Osteoblast (primary cell): ENCODE measurements at regions not wholly inside any gene's neighbourhood (a gene's known extent, or its start where the extent isn't known, plus 50 kb on each side); places are given as distances from the start of the nearest gene placed in this dataset.

Experiments
- DNase-seq: peaks from one replicate; pipeline ENCODE4 v3.0.0; 2011; ENCODE audit warnings: low spot score, mixed read lengths; ENCODE audit not compliant: insufficient read length; ENCODE audit errors: missing footprints
- H2AFZ ChIP-seq: 2 replicates; pipeline ENCODE4 v1.6.0; 2011; ENCODE audit warnings: mild to moderate bottlenecking, low read length
- H3K27ac ChIP-seq: 2 replicates; pipeline ENCODE4 v1.5.1; 2011; ENCODE audit warnings: mild to moderate bottlenecking, low read depth, low read length, moderate library complexity
- H3K27me3 ChIP-seq: 2 replicates; pipeline ENCODE4 v1.6.0; 2012; ENCODE audit warnings: mild to moderate bottlenecking, control low read depth, inconsistent platforms, low read length, moderate library complexity; ENCODE audit not compliant: insufficient read depth
- H3K36me3 ChIP-seq: 2 replicates; pipeline ENCODE4 v1.5.1; 2011; ENCODE audit warnings: mild to moderate bottlenecking, low read length, control low read depth, moderate library complexity; ENCODE audit not compliant: insufficient read depth
- H3K4me1 ChIP-seq: 2 replicates; pipeline ENCODE4 v1.5.1; 2011; ENCODE audit warnings: mild to moderate bottlenecking, low read length, control low read depth, moderate library complexity; ENCODE audit not compliant: insufficient read depth
- H3K4me2 ChIP-seq: 2 replicates; pipeline ENCODE4 v1.6.0; 2011; ENCODE audit warnings: mild to moderate bottlenecking, low read length; ENCODE audit not compliant: insufficient read depth
- H3K4me3 ChIP-seq: fragments of 200-600 bp; sonication (generic); 3 replicates; pipeline ENCODE4 v1.5.1; 2012; ENCODE audit warnings: mild to moderate bottlenecking, low read length, inconsistent platforms; ENCODE audit not compliant: insufficient read depth
- H3K79me2 ChIP-seq: 2 replicates; pipeline ENCODE4 v1.6.0; 2012; ENCODE audit warnings: mild to moderate bottlenecking, low read length, control low read depth, inconsistent platforms; ENCODE audit not compliant: insufficient read depth
- H3K9me3 ChIP-seq: 2 replicates; pipeline ENCODE4 v1.5.1; 2011; ENCODE audit warnings: low read depth, low read length, control low read depth
- H4K20me1 ChIP-seq: 2 replicates; pipeline ENCODE4 v1.6.0; 2012; ENCODE audit warnings: mild to moderate bottlenecking, low read length, control low read depth; ENCODE audit not compliant: insufficient read depth
- CTCF ChIP-seq: IDR thresholded peaks from 2 replicates; pipeline ENCODE4 v1.5.1; 2011; ENCODE audit warnings: mild to moderate bottlenecking, low read depth, low read length, moderate library complexity; ENCODE audit errors: extremely low read depth

GRCh38 chr6:164144316-164144715 is 729.8 kb downstream of the QKI start:
- TF ChIP-seq CTCF, result no peak
- Histone ChIP-seq H3K4me1 (no peaks in the 10 kb centered on the region), H4K20me1 (no peaks in the 10 kb centered on the region), H3K4me2 (no peak overlapping the region), H3K36me3 (no peaks in the 10 kb centered on the region), H3K9me3 (no peaks in the 10 kb centered on the region), H3K27ac (no peak overlapping the region), H3K79me2 (no peaks in the 10 kb centered on the region), H3K27me3 (no peaks in the 10 kb centered on the region), H3K4me3 (no peak overlapping the region), H2AFZ (no peak overlapping the region)
- DNase-seq, result no peak

GRCh38 chr6:164142322-164142721 is 727.8 kb downstream of the QKI start:
- H3K27ac ChIP-seq, result no peak overlapping the region
- no peaks in the 10 kb centered on the region for H3K27me3 ChIP-seq
- no peaks in the 10 kb centered on the region for H3K4me1 ChIP-seq
- H2AFZ ChIP-seq, result no peak overlapping the region
- TF ChIP-seq CTCF, result no peak
- no peaks in the 10 kb centered on the region for H4K20me1 ChIP-seq
- no peak for DNase-seq
- no peaks in the 10 kb centered on the region for H3K9me3 ChIP-seq
- H3K4me3 ChIP-seq, result no peak overlapping the region
- no peak overlapping the region for H3K4me2 ChIP-seq
- no peaks in the 10 kb centered on the region for H3K36me3 ChIP-seq
- H3K79me2 ChIP-seq, result no peaks in the 10 kb centered on the region

- no peaks in the 10 kb centered on the region for H3K79me2 ChIP-seq
- DNase-seq, result no peak
- H3K27me3 ChIP-seq, result no peaks in the 10 kb centered on the region
- H2AFZ ChIP-seq, result no peak overlapping the region
- no peaks in the 10 kb centered on the region for H3K4me1 ChIP-seq
- no peak for TF ChIP-seq CTCF
- no peak overlapping the region for H3K27ac ChIP-seq
- H4K20me1 ChIP-seq, result no peaks in the 10 kb centered on the region
- no peaks in the 10 kb centered on the region for H3K36me3 ChIP-seq
- no peak overlapping the region for H3K4me3 ChIP-seq
- H3K4me2 ChIP-seq, result no peak overlapping the region
- peaks cover 4% of the 10 kb centered on the region for H3K9me3 ChIP-seq
These were observed 721.1 kb downstream of the QKI start for GRCh38 chr6:164135511-164136132.

GRCh38 chr6:164133095-164133494 is 718.6 kb downstream of the QKI start:
- Histone ChIP-seq H3K79me2 (no peaks in the 10 kb centered on the region), H3K27me3 (no peaks in the 10 kb centered on the region), H3K9me3 (peaks cover 4% of the 10 kb centered on the region), H3K27ac (no peak overlapping the region), H3K4me2 (no peak overlapping the region), H4K20me1 (no peaks in the 10 kb centered on the region), H3K36me3 (no peaks in the 10 kb centered on the region), H2AFZ (no peak overlapping the region), H3K4me1 (no peaks in the 10 kb centered on the region), H3K4me3 (no peak overlapping the region)
- no peak for TF ChIP-seq CTCF
- no peak for DNase-seq
